ENCODE measurements at regions not wholly inside any gene's neighbourhood (a gene's known extent, or its start where the extent isn't known, plus 50 kb on each side); places are given as distances from the start of the nearest gene placed in this dataset.

- TF ChIP-seq POLR2A (IDR thresholded peaks at IDR 0.05; ENCODE audit: low read length) (no peak), GATA1 (IDR thresholded peaks at IDR 0.05; ENCODE audit: low read depth, low read length) (no peak)
Observed at GRCh38 chr5:118519466-118519865, 468.9 kb downstream of the DTWD2 start.
